Fibroblast of skin of abdomen (primary cell): ENCODE measurements at regions not wholly inside any gene's neighbourhood (a gene's known extent, or its start where the extent isn't known, plus 50 kb on each side); places are given as distances from the start of the nearest gene placed in this dataset.

ENCODE experiments used
- DNase-seq: peaks from one replicate; pipeline ENCODE4 v3.0.0-alpha.2; 2013

GRCh38 chr6:41429506-41430504 lies 94.4 kb downstream of the NCR2 start:
- DNase-seq, result no peak

GRCh38 chr6:41430875-41431274 lies 95.5 kb downstream of the NCR2 start:
- DNase-seq, result peak; percentile 80

- DNase-seq, result no peak
Measured at GRCh38 chr6:41432280-41432679, 96.9 kb downstream of the NCR2 start.

GRCh38 chr6:41434803-41435481 lies 99.5 kb downstream of the NCR2 start:
- no peak for DNase-seq

GRCh38 chr6:41437604-41438003 lies 102.2 kb downstream of the NCR2 start:
- no peak for DNase-seq

- no peak for DNase-seq
Measured at GRCh38 chr6:41438746-41439145, 103.3 kb downstream of the NCR2 start.

GRCh38 chr6:41439524-41440418 lies 104.4 kb downstream of the NCR2 start:
- no peak for DNase-seq

GRCh38 chr6:41440958-41441357 lies 105.2 kb upstream of the FOXP4 start:
- no peak for DNase-seq

- no peak for DNase-seq
Measured at GRCh38 chr6:41441598-41442351, 104.4 kb upstream of the FOXP4 start.

GRCh38 chr6:41442352-41442672 lies 103.9 kb upstream of the FOXP4 start:
- DNase-seq, result no peak

GRCh38 chr6:41442800-41443501 lies 103.2 kb upstream of the FOXP4 start:
- DNase-seq, result peak; percentile 84

- peak; percentile 67 for DNase-seq
Measured at GRCh38 chr6:41443616-41444525, 102.3 kb upstream of the FOXP4 start.

- peak; percentile 58 for DNase-seq
Measured at GRCh38 chr6:41445261-41445660, 100.9 kb upstream of the FOXP4 start.

- no peak for DNase-seq
Measured at GRCh38 chr6:41446132-41446531, 100.0 kb upstream of the FOXP4 start.

- no peak for DNase-seq
Measured at GRCh38 chr6:41446907-41447545, 99.2 kb upstream of the FOXP4 start.

GRCh38 chr6:41448256-41448655 lies 97.9 kb upstream of the FOXP4 start:
- no peak for DNase-seq

GRCh38 chr6:41449399-41450245 lies 96.6 kb upstream of the FOXP4 start:
- DNase-seq, result peak; percentile 77

GRCh38 chr6:41450581-41450980 lies 95.6 kb upstream of the FOXP4 start:
- DNase-seq, result no peak

GRCh38 chr6:41451039-41451438 lies 95.1 kb upstream of the FOXP4 start:
- no peak for DNase-seq
